ENCODE measurements at regions not wholly inside any gene's neighbourhood (a gene's known extent, or its start where the extent isn't known, plus 50 kb on each side); places are given as distances from the start of the nearest gene placed in this dataset.

DNA sequence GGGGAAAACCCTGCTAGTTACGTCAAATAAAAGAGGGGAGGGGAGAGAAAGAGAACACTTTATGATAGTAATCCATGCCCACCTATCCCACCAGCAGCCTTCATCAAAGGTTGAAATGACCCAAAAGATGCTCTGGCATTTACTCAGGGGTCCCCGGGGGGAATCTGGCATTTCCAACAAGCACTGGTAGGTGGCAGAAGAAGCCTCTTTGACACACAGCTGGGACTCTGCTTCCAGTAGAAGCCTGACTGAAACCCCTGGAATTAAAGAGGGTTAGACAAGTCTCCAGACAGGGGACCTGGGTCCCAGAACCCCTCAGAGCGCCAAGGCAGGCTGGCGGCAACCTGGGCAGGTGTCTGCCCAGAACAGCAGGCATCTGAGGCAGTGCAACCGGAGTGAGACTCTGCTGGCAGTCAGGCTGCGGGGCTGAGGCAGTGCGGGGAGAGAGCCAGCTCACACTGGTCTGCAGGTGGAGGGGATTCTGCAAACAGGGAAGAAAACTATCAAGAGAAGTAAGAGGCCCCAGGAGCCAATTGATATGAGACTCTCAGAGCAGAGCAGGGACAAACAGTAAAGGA is 85.0 kb upstream of the CAPRIN2 start:
- 77 to 84% methylated on average over 4 to 7 of the region's 7 CpGs for WGBS, 2 experiments (ENCODE audit: insufficient coverage in 1 of 2, insufficient read length in 1 of 2)
- H3K4me3 ChIP-seq (ENCODE audit: low read length): no peak overlapping the region
- no peak overlapping the region for H3K4me3 Mint-ChIP-seq
- peaks cover 7% of the 10 kb centered on the region for H3K4me1 ChIP-seq (ENCODE audit: control insufficient read depth, insufficient read depth, low read length)
- no peaks in the 10 kb centered on the region for H3K27me3 ChIP-seq (ENCODE audit: control insufficient read depth, insufficient read depth, low read length, poor library complexity, severe bottlenecking)
- H3K27ac ChIP-seq (ENCODE audit: low read depth, low read length): no peak overlapping the region
- no peak overlapping the region for H3K9ac ChIP-seq (ENCODE audit: extremely low read depth, low read length, poor library complexity, severe bottlenecking)
- H3K36me3 ChIP-seq (ENCODE audit: control insufficient read depth, insufficient read depth, low read length): no peaks in the 10 kb centered on the region
- peaks cover 4% of the 10 kb centered on the region for H3K27me3 Mint-ChIP-seq (ENCODE audit: insufficient read depth)
- DNase-seq: peak; percentile 65
- TF ChIP-seq, protein P1, sequence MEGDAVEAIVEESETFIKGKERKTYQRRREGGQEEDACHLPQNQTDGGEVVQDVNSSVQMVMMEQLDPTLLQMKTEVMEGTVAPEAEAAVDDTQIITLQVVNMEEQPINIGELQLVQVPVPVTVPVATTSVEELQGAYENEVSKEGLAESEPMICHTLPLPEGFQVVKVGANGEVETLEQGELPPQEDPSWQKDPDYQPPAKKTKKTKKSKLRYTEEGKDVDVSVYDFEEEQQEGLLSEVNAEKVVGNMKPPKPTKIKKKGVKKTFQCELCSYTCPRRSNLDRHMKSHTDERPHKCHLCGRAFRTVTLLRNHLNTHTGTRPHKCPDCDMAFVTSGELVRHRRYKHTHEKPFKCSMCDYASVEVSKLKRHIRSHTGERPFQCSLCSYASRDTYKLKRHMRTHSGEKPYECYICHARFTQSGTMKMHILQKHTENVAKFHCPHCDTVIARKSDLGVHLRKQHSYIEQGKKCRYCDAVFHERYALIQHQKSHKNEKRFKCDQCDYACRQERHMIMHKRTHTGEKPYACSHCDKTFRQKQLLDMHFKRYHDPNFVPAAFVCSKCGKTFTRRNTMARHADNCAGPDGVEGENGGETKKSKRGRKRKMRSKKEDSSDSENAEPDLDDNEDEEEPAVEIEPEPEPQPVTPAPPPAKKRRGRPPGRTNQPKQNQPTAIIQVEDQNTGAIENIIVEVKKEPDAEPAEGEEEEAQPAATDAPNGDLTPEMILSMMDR (conservative IDR thresholded peaks at IDR 0.05): peak; percentile 67
- no peak overlapping the region for H3K27ac Mint-ChIP-seq
- peaks cover 2% of the 10 kb centered on the region for H3K9me3 Mint-ChIP-seq
- no peaks in the 10 kb centered on the region for H3K9me3 ChIP-seq (ENCODE audit: control insufficient read depth, low read length)
- no peaks in the 10 kb centered on the region for H3K36me3 Mint-ChIP-seq (ENCODE audit: low read depth)
- peaks cover 26% of the 10 kb centered on the region for H3K4me1 Mint-ChIP-seq

DNA sequence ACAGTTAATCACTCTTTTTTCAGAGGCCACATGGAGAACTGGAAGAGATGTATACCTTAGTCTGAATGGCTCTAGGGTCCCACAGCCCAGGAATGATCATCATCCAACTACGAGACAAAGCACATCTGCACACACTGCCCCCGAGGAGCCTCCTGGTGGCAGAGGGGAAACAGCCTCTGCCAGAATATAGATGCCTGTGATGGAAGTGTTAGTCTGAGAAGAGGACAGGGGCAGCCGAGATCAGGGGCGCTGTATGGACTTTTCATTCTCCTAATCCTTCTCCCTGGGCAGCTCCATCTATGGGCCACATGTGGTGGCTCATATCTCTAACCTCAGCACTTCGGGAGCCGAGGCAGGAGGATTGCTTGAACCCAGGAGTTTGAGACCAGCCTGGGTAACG is 82.8 kb upstream of the CAPRIN2 start:
- no peak overlapping the region for H3K27ac ChIP-seq (ENCODE audit: low read depth, low read length)
- H3K4me3 Mint-ChIP-seq: no peak overlapping the region
- H3K9ac ChIP-seq (ENCODE audit: extremely low read depth, low read length, poor library complexity, severe bottlenecking): no peak overlapping the region
- H3K36me3 Mint-ChIP-seq (ENCODE audit: low read depth): no peaks in the 10 kb centered on the region
- no peaks in the 10 kb centered on the region for H3K9me3 ChIP-seq (ENCODE audit: control insufficient read depth, low read length)
- no peaks in the 10 kb centered on the region for H3K36me3 ChIP-seq (ENCODE audit: control insufficient read depth, insufficient read depth, low read length)
- H3K4me3 ChIP-seq (ENCODE audit: low read length): no peak overlapping the region
- peak; percentile 44 for DNase-seq
- peaks cover 22% of the 10 kb centered on the region for H3K4me1 Mint-ChIP-seq
- H3K27me3 ChIP-seq (ENCODE audit: control insufficient read depth, insufficient read depth, low read length, poor library complexity, severe bottlenecking): no peaks in the 10 kb centered on the region
- H3K9me3 Mint-ChIP-seq: peaks cover 17% of the 10 kb centered on the region
- H3K4me1 ChIP-seq (ENCODE audit: control insufficient read depth, insufficient read depth, low read length): peaks cover 7% of the 10 kb centered on the region
- H3K27me3 Mint-ChIP-seq (ENCODE audit: insufficient read depth): peaks cover 2% of the 10 kb centered on the region
- 42 to 68% methylated on average over 4 to 7 of the region's 7 CpGs for whole genome bisulfite sequencing, 2 experiments (ENCODE audit: insufficient coverage in 1 of 2, insufficient read length in 1 of 2)
- TF ChIP-seq, protein P1 (conservative IDR thresholded peaks at IDR 0.05): peak; percentile 66
- H3K27ac Mint-ChIP-seq: no peak overlapping the region

DNA sequence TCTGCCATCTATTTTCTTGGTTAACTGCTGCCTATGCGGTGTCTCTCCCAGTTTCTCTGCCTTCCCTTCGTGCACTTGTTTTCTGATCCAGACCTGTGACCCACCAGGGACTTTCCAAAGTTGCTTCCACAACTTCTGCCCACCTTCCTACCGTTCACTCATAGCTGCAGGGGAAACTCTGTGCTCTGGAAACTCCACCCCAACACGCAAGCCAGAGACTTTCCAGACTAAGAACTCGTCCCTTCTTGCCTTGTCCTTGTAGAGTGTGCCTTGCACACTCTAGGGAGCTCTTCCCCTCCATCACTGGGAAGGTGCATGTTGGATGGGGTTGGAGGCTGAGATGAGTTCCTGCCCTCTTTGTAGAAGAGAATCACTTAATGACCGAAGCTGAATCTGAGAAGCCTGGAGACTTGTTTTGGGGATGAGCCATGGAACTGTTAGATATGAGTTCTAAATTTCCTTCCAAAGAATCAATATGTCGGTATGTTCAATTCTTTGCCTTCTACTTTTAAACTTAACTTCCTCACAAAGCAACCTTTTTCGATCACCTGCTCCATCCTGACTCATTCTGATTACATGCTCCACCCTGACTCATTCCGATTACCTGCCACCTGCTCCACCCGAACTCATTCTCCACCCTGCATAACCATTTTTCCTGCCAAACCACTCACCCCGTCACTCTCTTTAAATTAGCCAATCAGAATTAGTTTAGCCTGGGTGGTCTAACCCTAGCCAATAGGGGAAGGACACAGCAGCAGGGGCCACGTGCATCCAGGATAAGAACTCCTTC is 82.1 kb upstream of the CAPRIN2 start:
- H3K27ac ChIP-seq (ENCODE audit: low read depth, low read length): no peak overlapping the region
- no peaks in the 10 kb centered on the region for H3K27me3 ChIP-seq (ENCODE audit: control insufficient read depth, insufficient read depth, low read length, poor library complexity, severe bottlenecking)
- no peak overlapping the region for H3K4me3 ChIP-seq (ENCODE audit: low read length)
- no peaks in the 10 kb centered on the region for H3K36me3 ChIP-seq (ENCODE audit: control insufficient read depth, insufficient read depth, low read length)
- TF ChIP-seq, protein P1 (conservative IDR thresholded peaks at IDR 0.05): no peak
- Mint-ChIP-seq H3K27ac (no peak overlapping the region), H3K27me3 (ENCODE audit: insufficient read depth) (peaks cover 2% of the 10 kb centered on the region), H3K36me3 (ENCODE audit: low read depth) (no peaks in the 10 kb centered on the region), H3K4me1 (peaks cover 20% of the 10 kb centered on the region), H3K4me3 (no peak overlapping the region), H3K9me3 (peaks cover 23% of the 10 kb centered on the region)
- H3K9me3 ChIP-seq (ENCODE audit: control insufficient read depth, low read length): peaks cover 4% of the 10 kb centered on the region
- peaks cover 7% of the 10 kb centered on the region for H3K4me1 ChIP-seq (ENCODE audit: control insufficient read depth, insufficient read depth, low read length)
- H3K9ac ChIP-seq (ENCODE audit: extremely low read depth, low read length, poor library complexity, severe bottlenecking): no peak overlapping the region
- DNase-seq: peak; percentile 21
- WGBS, 2 experiments (ENCODE audit: insufficient coverage in 1 of 2, insufficient read length in 1 of 2): 72 to 83% methylated on average over 6 to 12 of the region's 12 CpGs
